ENCODE measurements at regions not wholly inside any gene's neighbourhood (a gene's known extent, or its start where the extent isn't known, plus 50 kb on each side); places are given as distances from the start of the nearest gene placed in this dataset.
"Not testable (repeated sequence)": the region's sequence is repeated elsewhere in the genome, so short reads cannot be mapped to it uniquely, and the experiment has no call there.

DNA sequence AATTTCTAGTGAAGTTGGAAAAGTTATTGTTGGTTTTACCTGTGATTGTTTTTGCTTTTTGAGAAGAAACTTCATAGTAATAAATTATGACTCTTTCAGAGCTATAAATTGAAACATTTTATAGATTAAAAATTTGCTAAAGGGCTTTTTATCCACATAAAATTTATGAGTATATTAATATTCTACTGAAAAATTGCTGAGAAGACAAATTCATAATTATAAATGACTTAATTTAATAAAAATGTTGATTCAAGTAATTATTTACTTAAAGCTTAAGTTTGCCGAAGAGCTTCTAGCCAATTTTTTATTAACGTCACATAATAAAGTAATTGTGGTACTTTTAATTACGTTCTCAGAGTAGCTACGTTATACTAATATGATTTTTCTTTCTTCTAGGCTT, 761.7 kb downstream of the DNAJB9 start:
- DNase-seq, result no peak

DNA sequence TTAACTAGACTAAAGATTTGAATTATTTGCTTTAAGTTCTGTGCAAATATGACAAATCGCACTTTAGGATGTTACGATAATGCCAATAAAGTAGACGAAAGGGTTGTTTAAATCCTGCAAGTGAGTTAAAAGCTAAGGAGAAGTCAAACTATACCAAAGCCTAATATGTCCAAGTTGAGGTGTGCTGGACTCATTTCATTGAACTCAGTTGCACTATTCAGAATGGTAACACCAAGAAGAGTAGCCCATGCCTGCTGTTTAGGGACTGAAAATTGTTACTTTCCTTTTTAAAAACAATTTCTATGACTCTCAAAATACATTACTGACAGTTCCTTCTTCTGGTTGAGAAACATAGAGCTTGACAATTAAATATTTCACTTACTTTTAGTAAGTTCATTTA, 766.3 kb downstream of the DNAJB9 start:
- no peak for DNase-seq

DNA sequence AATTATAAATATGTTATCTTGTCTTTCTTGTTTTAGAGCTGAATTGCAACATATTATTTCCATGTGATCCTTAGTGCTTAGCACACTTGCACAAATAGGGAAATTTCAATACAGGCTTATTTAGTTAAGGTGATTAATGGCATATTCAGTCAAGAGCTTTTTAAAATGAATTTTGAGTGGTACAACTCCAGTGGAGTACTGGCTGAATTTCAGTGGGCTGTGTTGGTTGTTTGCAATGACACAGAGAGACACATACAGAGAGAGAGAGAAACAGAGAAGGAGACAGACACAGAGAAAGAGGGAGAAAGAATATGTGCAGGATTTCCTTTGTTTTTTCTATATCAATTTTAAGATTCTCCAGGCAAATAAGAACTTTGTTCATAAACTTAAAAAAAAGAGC, 766.9 kb downstream of the DNAJB9 start:
- no peak for DNase-seq

DNA sequence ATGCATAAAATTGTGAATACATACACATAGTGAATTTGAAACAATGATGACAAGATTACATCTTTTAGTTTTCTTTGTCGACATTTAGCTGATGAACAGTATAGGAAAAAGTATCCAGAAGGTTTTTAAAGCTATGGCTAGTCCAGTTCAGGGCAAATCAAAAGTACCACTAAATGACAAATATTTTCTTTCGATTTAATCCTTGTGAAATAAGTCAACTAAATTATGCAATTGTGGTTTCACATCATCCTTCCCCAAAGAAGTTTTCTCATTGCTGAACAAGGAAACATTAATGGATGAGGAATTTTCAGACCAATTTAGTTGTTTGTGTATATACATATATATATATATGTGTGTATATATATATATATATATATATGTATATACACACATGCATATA, 774.0 kb downstream of the DNAJB9 start:
- no peak for DNase-seq

DNA sequence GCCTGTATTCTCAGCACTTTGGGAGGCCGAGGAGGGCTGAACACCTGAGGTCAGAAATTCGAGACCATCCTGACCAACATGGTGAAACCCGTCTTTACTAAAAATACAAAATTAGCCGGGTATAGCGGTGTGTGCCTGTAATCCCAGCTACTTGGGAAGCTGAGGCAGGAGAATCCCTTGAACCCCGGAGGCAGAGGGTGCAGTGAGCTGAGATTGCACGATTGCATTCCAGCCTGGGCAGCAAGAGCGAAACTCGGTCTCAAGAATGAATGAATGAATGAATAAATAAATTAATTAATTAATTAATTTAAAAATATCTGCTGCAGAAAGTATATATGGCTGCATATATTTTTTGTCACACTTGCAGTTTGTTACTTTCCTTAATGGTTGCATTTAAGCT, 781.8 kb downstream of the DNAJB9 start:
- no peak for DNase-seq

DNA sequence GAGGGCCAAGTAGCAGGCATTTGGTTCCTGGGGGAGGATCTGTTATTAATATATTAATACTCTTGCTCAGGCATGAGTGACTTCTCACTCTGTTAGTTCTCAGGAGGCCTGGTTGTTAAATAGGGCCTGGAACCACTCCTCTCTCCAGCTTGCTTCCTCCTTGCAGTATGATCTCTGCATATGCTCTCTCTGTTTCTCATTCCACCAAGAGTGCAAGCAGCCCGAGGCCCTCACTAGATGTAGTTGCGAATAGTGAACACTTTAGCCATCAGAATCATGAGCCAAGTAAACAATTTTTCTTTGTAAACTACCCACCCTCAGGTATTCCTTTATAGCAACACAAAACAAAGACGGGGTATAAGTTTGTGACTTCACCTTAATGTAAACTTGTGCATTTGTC, 784.3 kb downstream of the DNAJB9 start:
- DNase-seq, result no peak

DNA sequence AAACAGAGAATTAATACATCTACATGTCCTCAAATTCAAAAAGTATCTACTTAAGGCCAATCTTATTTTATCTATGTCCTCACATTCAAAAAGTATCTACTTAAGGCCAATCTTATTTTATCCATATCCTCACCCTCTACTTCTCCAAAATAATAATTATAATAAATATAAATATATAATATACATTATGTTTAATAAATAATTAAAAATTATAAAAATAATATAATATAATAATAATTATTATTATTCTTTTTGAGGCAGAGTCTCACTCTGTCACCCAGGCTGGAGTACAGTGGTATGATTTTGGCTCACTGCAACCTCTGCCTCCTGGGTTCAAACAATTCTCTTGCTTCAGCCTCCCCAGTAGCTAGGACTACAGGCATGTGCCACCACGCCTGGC, 784.9 kb downstream of the DNAJB9 start:
- DNase-seq, result no peak

DNA sequence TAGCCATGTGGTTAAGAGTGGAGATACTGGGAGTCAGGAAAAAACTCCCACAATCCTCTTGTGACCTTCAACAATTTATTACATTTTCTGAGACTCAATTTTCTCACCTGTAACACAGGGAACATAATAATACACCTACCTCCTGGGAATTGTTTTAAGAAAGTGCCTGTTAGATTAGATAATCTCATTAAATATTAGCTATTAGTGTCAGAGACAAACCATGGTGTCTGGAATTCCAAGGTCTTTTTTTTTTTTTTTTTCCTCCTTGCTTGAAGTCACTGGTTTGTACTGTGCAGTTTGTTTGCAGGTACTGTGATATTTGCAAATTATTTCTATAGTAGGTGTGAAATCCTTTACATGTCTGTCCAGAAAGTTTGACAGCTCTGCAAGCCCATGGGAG, 806.1 kb downstream of the DNAJB9 start:
- no peak for DNase-seq

DNA sequence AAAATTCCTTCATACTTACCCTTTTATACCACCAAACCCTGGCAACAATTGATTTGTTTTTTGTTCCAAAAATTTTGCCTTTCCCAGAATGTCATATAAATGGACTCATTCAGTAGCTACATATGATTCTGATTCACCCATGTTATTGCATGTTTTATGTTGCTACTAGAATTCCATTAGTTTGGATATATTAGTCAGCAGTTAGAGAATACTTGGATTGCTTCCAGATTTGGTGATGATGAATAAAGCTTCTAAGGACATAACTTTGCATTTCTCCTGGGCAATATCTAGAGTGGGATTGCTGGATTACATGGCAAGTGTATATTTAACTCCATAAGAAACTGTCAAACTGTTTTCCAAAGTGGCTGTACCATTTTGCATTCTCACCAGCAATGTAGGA, 806.9 kb downstream of the DNAJB9 start:
- no peak for DNase-seq

DNA sequence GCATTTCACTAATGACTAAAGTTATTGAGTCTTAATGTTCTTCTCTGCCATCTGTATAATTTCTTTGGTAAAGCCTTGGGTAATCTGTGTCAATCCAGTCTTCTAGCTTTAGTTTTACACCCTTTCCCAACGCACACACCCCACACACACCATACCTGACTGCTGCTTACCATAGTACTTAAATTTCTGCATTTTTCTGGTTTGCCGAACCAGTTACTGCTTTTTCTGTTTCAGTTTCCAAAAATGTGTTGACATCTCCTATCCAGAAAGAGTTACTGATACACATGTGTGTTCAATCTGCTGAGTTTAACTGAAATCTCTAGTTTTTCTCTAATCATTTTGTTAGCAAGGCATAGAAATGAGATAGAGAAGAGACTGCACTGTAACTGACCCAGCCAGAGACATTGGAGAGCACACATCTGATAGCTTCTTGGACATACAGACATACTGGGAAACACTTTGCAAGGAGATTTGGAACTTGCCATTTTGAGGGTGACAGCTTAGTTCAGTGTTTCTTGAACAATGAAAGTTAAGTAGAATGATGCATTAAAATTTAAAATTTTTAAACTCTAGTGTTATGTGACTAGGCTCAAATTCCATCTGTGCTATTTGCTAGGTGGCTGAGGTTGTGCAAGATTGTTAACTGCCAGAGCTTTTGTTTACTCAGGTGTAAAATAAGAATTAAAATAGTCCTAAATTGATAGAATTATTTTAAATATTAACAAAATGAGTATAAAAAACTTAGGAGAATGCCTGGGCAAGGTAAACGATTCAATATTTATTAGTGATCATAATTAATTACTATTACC, 807.6 kb downstream of the DNAJB9 start:
- no peak for DNase-seq

DNA sequence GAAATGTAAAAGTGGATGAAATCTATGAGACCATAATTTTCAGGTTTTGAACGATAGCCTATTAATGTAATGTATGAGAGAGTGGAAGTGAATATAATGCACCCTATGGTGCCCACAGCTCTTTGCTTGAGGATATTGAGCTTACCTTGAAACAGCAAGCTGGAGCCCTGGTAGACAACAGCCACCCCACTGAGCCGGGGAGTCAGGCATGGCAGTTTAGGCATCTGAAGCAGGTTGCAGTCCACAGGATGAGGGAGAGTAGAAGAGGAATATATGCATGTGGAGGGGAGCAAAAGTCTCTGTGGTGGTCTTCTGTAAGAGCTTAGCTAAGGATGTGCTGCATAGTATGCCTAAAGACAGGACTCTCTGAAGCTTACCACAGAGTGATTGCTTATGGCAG, 817.3 kb downstream of the DNAJB9 start:
- DNase-seq, result no peak

DNA sequence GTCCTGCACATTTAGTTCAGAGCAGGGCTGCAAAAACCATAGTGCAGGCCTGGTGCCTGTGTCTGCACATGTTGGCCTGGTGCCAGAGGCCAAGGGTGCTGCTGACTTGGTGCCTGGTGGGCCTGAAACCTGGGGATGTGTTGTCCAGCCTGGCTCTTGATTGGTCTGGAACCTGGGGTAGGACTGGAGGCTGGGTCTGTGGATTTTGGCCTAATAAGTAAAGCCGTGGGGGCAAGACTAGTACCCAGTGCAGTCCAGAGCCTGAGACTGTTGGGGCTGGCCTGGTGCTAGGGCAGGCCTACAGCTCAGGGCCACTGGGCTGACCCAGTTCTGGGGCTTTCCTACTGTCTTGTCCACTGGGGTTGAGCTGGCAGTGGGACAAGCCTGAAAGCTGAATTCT, 817.9 kb downstream of the DNAJB9 start:
- DNase-seq, result no peak

DNA sequence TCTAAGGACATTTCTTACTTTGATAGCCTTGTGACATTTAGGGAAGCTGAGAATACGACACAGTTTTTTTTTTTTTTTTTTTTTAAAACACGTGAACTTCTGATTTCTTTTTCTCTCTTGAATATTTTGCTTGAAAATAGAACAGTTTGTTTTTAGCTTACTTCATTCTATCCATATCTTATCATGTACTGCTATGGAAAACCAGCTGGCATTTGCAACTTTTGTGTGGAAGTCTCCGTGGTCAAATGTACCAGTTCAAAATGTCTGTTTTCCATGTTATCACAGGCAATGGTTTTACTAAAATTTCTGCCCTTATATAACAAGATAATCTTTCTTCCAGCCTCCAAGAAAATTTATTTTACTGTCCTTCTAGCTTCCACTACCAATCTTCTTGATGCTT, 821.6 kb downstream of the DNAJB9 start:
- DNase-seq, result no peak

DNA sequence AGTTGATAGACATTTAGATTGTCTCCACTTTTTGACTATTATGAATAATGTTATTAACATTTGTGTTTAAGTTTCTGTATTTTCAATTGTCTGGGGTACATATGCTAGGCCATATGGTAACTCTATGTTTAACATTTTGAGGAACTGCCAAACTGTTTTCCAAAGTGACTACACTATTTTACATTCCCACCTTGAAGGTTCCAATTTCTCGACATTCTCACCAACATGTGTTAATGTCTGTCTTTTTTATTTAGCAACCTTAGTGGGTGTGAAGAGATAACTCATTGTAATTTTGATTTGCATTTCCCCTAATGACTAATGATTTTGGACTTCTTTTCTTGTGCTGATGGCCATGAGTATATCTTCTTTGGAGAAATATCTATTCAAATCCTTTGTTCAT, 832.4 kb downstream of the DNAJB9 start:
- no peak for DNase-seq

DNA sequence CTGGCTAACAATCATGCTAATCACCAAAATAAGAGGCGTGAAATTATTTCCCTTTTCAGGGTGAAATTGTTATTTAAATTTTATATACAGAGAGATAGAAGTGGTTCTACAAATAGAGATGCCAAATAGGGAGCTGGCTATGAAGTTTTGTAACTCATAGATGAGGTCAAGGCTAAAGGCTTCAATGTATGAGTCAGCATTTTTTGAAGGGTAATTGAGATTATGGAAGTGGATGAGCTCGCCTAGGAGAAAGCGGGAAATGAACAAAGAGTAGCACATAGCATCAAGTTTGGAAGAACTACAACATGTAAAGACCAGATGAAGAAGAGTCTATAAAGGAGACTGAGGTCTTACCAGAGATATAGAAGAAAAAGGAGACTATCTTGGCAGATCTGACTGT, 838.1 kb downstream of the DNAJB9 start:
- DNase-seq, result no peak

DNA sequence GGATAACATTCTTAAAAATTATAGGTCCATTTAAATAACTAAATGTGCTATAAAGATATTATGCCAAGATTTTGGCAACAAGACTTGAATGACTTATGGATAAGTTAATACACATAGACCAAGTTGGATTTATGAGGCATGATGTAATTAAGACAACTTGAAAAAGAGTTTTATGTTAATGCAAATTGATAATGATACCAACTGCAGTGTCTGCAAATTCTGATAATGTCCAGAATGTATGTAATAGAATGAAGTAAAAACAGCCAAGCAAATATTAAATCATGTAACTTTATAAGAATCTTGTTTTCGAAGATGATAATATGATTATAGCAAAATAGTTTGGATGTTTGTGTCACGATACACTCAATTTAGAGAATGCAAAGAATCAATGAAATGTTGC, 868.3 kb downstream of the DNAJB9 start:
- DNase-seq, result no peak

DNA sequence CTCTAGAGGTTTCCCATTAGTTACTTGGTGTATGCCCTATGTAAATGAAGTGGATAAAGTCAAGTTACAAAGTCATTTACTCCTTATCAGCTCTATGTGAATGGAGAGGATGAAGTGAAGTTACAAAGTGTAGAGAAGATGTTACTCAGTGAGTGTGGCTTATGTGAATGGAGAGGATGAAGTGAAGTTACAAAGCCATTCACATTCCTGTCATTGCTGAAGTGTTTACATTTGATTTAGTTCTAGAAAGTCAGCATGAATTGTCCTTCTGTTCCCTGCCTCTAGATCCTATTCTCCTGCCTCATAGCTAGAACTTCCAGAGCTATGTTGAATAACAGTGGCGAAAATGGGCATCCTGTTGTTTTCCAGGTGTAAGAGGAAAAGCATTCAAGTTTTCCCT, 880.1 kb downstream of the DNAJB9 start:
- DNase-seq, result no peak

DNA sequence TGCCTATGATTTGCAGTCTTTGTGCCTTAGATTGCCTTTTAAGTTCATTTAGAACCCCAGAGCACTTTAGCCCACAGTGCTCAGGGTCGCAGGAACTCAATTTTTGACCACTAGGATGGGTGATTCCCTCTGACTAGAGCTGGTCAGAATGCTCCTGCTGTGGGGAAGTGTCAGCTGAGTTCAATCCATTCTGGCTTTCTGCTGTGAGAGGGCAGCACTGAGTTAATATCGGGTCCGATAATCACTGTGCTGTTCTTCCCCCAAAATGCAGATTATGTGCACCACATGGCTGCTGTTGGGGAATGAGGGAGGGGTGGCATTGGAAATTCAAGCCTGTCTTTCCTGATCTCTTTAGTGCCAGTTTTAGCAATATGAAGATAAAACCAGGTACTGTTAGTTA, 886.4 kb downstream of the DNAJB9 start:
- no peak for DNase-seq

DNA sequence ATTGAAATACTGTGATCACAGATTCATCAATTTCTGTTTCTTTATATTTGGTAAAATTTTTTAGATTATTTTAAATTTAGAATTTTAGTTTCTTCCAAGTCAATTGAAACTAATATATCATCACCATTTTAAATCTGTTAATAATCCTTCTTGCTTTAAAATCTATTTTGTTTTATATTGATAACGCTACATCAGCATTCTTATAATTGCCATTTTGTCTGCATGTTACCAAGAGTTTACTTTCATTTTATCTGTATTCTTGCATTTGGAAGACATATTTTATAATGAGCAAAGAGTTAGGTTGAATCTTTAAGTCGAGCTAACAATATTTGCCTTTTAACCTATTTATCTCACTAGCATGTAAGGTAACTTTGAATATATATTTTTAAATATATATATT, 890.6 kb downstream of the DNAJB9 start:
- DNase-seq, result no peak

DNA sequence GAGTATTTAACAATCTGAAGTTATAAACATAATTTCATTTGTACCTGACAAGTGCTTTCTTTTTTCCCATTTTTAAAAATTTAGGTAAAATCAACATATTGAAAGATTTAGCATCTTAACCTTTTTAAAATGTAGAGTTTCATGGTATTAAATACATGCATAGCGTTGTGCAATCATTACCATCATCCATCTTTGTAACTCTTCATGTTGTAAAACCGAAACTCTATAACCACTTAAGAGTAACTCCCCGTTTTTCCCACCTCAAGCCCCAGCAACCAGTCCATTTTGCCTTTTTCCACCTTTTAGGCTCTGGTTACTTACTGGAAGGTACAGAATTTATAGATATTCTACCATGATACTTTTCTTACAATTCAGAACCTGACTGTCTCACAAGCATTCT, 892.5 kb downstream of the DNAJB9 start:
- no peak for DNase-seq

DNA sequence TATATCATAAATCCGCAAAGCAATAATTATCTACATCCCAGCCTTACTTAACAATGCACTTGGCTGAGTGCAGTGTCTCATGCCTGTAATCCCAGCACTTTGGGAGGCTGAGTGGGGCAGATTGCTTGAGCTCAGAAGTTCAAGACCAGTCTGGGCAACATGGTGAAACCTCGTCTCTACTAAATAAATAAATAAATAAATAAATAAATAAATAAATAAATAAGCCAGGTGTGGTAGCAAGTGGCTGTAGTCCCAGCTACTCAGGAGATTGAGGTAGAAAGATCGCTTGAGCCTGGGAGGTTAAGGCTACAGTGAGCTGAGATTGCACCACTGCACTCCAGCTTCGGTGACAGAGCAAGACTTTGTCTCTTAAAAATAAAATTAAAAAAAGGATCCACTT, 898.1 kb downstream of the DNAJB9 start:
- DNase-seq, result not testable (repeated sequence)

DNA sequence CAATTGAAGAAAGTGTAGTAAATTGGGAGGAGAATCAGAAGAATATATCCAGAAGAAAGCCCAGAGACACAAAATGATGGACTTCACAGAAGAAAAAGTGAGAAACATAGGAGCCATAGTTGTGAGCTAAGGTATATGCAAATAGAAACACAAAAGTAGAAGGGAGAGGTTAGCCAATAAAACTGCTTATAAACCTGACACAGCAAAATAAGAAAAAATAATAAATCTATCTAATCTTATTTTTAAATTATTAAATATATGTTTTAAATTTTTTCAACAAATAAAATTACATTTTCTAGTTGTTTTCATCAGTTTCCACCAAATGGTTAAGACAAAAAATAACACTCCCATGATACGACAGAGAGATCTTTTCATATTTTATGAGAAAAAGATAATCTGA, 903.5 kb downstream of the DNAJB9 start:
- DNase-seq, result no peak

DNA sequence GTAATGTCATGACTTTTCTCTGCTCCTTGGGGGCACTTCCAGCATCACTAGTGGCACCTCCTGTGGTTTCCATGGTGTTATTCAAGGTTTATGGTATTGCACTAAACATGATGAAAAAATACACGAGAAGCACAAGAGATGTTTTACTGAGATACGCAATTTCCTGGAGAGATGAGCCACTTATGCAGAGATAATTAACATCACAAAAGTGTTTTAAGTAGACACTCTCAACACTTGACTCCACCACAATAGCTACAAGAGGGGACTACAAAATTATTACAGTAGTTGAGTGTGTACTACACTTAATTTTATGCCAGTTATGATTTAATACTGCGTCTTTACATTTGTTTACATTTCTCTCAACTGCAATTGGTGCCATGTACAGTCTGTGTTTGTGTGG, 906.7 kb downstream of the DNAJB9 start:
- DNase-seq, result no peak

DNA sequence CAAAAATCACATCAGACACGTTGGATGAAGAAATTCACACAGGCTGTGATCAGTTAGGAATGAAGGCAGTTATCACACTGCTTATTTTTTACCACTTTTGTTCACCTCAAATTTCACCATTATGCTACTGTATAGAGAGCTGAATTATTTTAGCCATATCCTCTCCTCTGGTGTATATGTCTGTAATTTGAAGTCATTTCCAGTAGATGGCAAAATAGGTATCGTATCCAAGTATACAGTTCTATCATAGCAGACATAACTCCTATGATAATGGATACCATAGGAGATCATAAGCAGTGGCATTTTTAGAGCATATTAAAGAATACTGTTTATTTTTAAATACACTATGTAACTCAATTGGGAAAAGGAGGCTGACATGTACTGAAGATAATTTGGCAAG, 909.7 kb downstream of the DNAJB9 start:
- no peak for DNase-seq

DNA sequence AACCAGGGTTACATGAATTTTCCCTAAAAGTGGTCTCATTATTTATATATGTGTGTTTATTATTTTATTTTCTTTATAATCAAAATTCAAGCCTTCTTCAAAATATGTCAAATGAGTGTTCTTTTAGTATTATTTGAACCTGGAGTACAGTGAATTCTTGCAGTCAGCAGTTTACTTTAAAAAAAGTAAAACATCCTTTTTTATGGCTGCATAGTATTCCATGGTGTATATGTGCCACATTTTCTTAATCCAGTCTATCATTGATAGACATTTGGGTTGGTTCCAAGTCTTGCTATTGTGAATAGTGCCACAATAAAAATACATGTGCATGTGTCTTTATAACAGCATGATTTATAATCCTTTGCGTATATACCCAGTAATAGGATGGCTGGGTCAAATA, 920.9 kb downstream of the DNAJB9 start:
- DNase-seq, result not testable (repeated sequence)

DNA sequence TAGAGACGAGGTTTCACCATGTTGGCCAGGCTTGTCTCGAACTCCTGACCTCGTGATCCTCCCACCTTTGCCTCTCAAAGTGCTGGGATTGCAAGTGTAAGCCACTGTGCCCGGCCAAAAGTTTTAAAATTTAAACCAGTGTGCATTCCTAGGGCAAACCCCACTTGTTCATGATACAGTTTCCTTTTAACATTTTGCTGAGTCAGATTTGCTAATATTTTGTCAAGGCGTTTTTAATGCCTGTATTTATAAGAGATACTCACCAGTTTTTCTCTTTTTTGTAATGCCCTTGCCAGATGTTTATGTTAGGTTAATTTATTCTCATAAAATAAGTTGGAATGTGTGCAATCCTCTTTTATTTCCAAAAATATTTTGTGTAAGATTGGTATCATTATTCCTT, 927.4 kb downstream of the DNAJB9 start:
- DNase-seq, result no peak

Data from DMS153 (cell line).